Stimulated activated CD4-positive, alpha-beta T cell treated with anti-CD3 and anti-CD28 coated beads, Interleukin-12 subunit alpha, Interleukin-12 subunit beta, amount 100 ng/mL, for 48 hours (primary cell): ENCODE measurements at regions not wholly inside any gene's neighbourhood (a gene's known extent, or its start where the extent isn't known, plus 50 kb on each side); places are given as distances from the start of the nearest gene placed in this dataset.

ENCODE experiments used
- DNase-seq, 3 donors: peaks; one replicate each; pipeline ENCODE4 v3.0.0-alpha.2; 2020; ENCODE audit warnings: low read depth in 2 of 3, low spot score in 1 of 3

- DNase-seq: no peak
These were observed 137.3 kb upstream of the RTL1 start for GRCh38 chr14:101040538-101041442.

- no peak for DNase-seq
These were observed 140.4 kb upstream of the RTL1 start for GRCh38 chr14:101043891-101044290.

- DNase-seq: no peak
These were observed 141.2 kb upstream of the RTL1 start for GRCh38 chr14:101044741-101045140.

- DNase-seq: no peak
These were observed 142.0 kb upstream of the RTL1 start for GRCh38 chr14:101045511-101045910.

GRCh38 chr14:101046071-101046470 is 142.5 kb upstream of the RTL1 start:
- no peak for DNase-seq

DNA sequence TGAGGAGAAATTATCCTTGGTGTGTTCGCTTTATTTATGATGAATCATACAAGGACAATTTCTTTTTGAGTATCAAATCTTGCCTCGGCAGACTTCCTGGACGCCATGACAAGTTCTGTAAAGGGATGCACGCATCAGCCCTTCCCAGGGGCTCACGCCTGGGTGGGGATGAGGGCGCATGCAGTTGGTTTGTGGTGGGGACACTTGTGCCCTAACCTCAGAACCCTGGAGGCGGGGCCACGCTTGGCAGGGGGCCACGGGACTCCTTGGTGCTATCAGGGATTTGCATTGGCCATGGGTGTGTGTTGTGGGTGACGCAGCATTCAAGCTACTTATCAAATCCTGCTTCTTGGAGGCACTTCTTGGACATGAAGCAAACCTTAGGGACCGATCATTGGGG is 143.8 kb upstream of the RTL1 start:
- DNase-seq: no peak

DNA sequence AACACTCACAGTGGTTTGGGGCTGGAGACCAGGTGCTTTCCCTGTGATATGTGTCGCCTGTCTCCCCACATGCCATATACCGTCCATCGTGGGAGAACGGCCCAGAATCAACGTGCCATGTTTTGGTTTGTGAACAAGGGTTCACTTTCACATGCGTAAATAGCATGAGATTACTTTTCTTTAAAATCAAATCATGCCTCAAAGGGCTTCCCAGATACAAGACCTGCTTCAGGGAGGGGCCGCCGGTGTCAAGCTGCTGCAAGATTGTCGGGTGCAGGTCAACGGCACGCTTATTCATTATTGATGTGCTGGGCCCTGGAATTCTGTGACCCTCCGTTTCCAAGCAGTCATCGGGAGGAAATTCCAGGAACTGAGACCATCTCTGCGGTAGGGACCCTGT is 145.2 kb upstream of the RTL1 start:
- DNase-seq: no peak

DNA sequence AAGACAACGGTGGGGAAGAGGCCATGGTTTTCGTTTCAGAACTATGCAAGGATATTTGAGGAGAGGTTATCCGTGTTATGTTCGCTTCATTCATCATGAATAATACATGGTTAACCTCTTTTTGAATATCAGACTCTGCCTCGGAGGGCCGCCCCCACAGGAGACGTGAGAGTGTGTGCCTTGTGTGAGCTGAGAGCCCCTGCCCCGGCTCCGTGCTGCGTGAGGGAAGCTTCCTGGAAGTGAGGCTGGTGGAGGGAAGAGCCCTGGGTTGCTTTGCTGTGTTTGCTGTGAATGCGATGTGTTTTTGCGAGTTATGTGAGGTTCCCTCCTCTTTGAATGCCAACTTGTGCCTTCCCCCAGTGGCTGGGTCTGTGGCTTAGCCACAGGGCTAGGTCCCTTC is 146.0 kb upstream of the RTL1 start:
- DNase-seq: no peak

DNA sequence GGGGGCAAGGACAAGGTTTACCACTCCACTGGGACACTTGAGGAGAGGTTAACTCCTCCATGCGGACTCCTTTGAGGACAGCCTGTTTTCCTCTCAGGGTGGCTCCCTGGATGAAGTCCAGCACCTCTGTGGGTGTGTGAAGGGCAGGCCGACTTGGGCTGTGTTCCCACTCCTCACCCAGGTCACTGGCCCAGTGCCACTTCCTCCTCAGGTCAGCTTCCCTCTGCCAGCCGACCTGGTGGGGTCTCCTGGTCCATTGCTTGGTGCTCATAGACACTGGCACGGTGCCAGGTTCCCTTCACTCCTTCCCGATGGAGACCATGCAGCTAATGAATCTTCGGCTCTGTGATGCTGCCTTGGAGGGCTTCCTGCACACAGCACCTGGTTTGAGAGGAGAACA is 146.4 kb upstream of the RTL1 start:
- no peak for DNase-seq

DNA sequence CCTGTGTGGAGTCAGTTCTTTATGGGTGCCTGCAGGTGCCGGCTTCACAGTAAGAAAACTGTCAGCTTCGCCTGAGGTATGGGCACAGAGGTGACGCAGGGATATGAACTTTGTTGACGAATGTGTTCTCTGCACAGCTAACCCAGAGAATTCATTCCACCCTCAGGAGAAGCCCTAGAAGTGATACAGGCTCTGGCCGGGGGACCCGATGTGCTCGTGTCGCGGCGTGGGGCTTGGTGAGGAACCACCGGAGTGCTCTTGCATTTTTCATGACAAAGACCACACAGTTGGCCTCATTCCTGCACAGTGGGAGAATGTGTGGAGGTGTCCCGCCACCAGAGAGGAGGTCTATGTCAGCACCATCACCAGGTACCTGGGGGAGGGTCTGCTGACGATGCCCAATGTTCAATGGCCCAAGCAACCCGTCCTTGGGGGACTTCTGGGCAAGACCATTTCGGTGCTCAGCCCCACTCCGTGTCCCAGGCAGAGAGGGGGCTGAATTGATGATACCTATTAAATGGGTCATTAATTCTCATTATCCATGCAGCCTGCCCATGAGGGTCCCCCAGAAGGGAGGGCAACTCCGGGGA is 147.5 kb upstream of the RTL1 start:
- DNase-seq: no peak

GRCh38 chr14:101054671-101055070 is 151.1 kb upstream of the RTL1 start:
- no peak for DNase-seq

- no peak for DNase-seq
These were observed 151.7 kb upstream of the RTL1 start for GRCh38 chr14:101055106-101055662.

DNA sequence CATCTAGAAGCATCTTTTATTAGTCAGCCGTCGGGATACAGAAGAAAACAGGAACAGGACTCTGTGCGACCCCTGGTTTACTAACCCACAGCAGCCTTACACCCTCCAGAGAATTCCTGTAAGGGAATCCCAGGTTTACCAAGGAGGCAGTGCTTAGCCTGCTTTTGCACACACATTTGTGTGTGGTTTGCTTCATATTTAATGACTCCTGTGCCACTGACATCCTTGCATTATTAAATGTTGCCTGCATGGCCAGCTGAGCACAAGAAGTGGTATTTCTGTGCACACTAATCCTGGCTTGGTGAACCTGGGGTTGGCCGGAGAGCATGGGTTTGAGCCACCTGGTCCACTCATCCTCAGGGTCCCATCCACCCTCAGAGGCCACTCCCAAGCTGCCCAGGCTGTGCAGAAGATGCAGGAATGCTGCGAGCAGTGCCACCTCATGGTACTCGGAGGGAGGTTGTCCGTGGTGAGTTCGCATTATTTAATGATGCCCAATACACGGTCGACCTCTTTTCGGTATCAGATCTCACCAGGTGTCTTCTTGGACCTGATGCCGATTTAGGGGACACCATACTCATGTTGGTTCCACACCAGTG is 152.4 kb upstream of the RTL1 start:
- no peak for DNase-seq

DNA sequence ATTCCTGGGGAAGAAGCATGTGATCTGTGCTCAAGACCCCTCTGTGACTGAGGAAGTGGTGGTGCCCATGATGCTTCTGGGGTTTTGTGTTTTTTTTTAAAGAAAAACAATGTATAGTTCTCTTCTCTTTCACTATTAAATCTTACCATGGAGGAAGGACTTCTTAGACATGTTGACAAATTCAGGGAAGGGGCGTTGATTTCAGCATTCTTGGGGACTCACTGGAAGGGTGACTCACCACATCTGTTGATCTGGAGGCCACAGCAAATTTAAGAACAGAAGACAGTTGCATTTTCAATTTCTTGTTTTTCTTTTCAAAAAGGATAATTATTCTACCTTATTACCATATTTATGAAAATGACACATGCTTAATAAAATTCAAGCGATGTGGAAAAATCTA is 152.9 kb upstream of the RTL1 start:
- no peak for DNase-seq

GRCh38 chr14:101057394-101057793 is 153.9 kb upstream of the RTL1 start:
- no peak for DNase-seq

DNA sequence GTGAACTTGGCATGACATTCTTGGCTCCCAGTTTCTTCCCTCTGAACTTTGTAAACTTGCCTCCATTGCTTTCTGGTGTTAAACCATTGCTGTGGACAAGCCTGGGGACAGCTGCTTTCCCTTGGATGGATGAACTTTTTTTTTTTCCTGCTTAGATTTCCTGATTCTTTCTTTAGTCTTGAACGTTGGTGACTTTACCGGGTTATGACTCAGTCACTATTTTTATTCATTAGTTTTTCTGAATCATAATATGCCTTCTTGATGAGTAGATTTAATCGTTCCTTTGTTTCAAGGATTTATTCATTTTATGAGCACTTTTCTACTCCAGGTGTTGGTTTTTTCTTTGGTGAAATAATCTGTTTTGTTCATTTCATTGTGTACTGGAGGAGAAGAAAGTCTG is 155.0 kb upstream of the RTL1 start:
- no peak for DNase-seq

DNA sequence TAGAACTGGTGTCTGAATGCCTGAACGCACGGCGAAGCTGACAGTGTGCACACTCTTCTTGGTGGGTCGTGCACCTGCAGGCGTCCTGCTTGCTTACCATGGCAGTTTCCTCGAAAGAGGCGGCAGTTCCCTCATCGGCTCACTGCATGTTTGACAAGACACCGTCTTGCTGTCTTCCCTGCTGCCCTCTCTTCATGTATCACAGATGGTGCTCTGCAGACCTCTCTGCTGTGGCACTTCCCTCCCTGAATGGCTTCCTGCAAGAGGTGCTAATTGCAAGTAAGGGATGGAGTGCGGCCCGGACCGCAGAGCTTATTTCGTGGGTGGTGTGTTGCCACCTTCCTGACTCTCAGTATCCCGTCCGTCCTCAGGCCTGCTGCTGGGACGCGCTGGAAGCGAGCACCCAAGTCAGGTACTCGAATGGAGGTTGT is 156.7 kb upstream of the RTL1 start:
- no peak for DNase-seq

GRCh38 chr14:101061411-101062064 is 158.0 kb upstream of the RTL1 start:
- no peak for DNase-seq

GRCh38 chr14:101062065-101062450 is 158.5 kb upstream of the RTL1 start:
- DNase-seq: no peak

- DNase-seq: no peak
These were observed 159.1 kb upstream of the RTL1 start for GRCh38 chr14:101062601-101063000.

DNA sequence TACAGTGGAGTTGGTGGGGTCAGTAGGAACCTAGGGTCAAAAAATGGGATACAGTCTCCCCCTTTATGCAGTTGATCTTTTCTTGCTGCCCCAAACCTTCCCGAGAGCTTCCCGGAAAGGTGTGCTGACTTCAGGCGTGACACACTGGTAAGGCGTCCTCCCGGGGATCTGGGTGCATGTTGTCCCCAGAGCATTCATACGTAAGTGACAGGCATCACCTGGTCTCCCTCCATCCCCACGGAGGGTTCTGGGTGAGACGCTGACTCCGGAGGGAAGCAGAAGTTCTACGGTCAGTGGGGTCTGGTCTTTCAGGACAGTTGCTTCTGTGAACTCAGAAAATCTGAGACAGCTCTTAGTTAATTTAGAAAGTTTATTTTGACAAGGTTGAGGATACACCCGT is 159.6 kb upstream of the RTL1 start:
- no peak for DNase-seq
